Liver (tissue), 7 donors: ENCODE measurements at regions not wholly inside any gene's neighbourhood (a gene's known extent, or its start where the extent isn't known, plus 50 kb on each side); places are given as distances from the start of the nearest gene placed in this dataset.

Source experiments
- DNase-seq: peaks from one replicate; pipeline ENCODE4 v3.0.0-alpha.2; 2017; ENCODE audit warnings: low spot score
- H3K27ac ChIP-seq, 2 donors: one replicate each; pipeline ENCODE4 v1.7.0; 2013; ENCODE audit warnings: inconsistent platforms in 2 of 2, low read length in 2 of 2, control low read depth in 1 of 2, low read depth in 1 of 2, mild to moderate bottlenecking in 1 of 2
- H3K27me3 ChIP-seq, 4 donors: one replicate each; pipeline versions ENCODE4 v1.6.1 to v1.7.0; 2013; ENCODE audit warnings: low read length in 3 of 4, inconsistent platforms in 1 of 4, mild to moderate bottlenecking in 1 of 4, moderate library complexity in 1 of 4; ENCODE audit not compliant: control insufficient read depth in 4 of 4, insufficient read depth in 4 of 4
- H3K36me3 ChIP-seq, 4 donors: one replicate each; pipeline versions ENCODE4 v1.6.1 to v1.7.0; 2013; ENCODE audit warnings: low read length in 3 of 4, mild to moderate bottlenecking in 3 of 4, low read depth in 1 of 4, moderate library complexity in 1 of 4; ENCODE audit not compliant: control insufficient read depth in 4 of 4, insufficient read depth in 3 of 4
- H3K4me1 ChIP-seq, 4 donors: one replicate each; pipeline versions ENCODE4 v1.6.1 to v1.7.0; 2013; ENCODE audit warnings: low read length in 3 of 4, mild to moderate bottlenecking in 3 of 4, moderate library complexity in 1 of 4; ENCODE audit not compliant: control insufficient read depth in 4 of 4, insufficient read depth in 4 of 4
- H3K4me3 ChIP-seq, 3 donors: one replicate each; pipeline versions ENCODE4 v1.6.1 to v1.7.0; 2013; ENCODE audit warnings: low read length in 3 of 3, control low read depth in 1 of 3, low read depth in 1 of 3, mild to moderate bottlenecking in 1 of 3
- H3K9ac ChIP-seq, 2 donors: one replicate each; pipeline ENCODE4 v1.7.0; 2013; ENCODE audit warnings: low read length in 2 of 2, mild to moderate bottlenecking in 2 of 2, moderate library complexity in 2 of 2, control low read depth in 1 of 2, low read depth in 1 of 2
- H3K9me3 ChIP-seq, 4 donors: one replicate each; pipeline versions ENCODE4 v1.6.1 to v1.7.0; 2013; ENCODE audit warnings: low read length in 3 of 4; ENCODE audit not compliant: control insufficient read depth in 4 of 4
- FOXA1 ChIP-seq: IDR thresholded peaks from 2 replicates; pipeline ENCODE4 v1.6.1; 2016; ENCODE audit warnings: antibody characterized with exemption
- FOXA2 ChIP-seq: IDR thresholded peaks from 2 replicates; pipeline ENCODE4 v1.6.1; 2016; ENCODE audit warnings: antibody characterized with exemption
- HNF4A ChIP-seq, 2 donors: conservative IDR thresholded peaks; 2 replicates each; pipeline ENCODE4 v1.6.1; 2016; ENCODE audit warnings: antibody characterized with exemption in 2 of 2, mild to moderate bottlenecking in 2 of 2
- JUND ChIP-seq, 2 donors: IDR thresholded peaks; 2 replicates each; pipeline ENCODE4 v1.6.1; 2016; ENCODE audit warnings: antibody characterized with exemption in 2 of 2
- MAX ChIP-seq: IDR thresholded peaks from 2 replicates; pipeline ENCODE4 v1.6.1; 2016; ENCODE audit warnings: antibody characterized with exemption
- NR2F2 ChIP-seq: IDR thresholded peaks from 2 replicates; pipeline ENCODE4 v1.6.1; 2016; ENCODE audit warnings: antibody characterized with exemption
- SP1 ChIP-seq: IDR thresholded peaks from 2 replicates; pipeline ENCODE4 v1.6.1; 2018; ENCODE audit warnings: antibody characterized with exemption, mild to moderate bottlenecking
- TAF1 ChIP-seq: conservative IDR thresholded peaks from 2 replicates; pipeline ENCODE4 v1.6.1; 2016; ENCODE audit warnings: antibody characterized with exemption, mild to moderate bottlenecking
- WGBS: extraction: QIAGEN DNeasy Blood & Tissue Kit; methylation state at CpG from one replicate; pipeline ENCODE4 v1.1.7; 2013; 5-methylcytosine and 5-hydroxymethylcytosine counted together
- TF ChIP-seq, protein P1 (sequence below): IDR thresholded peaks from 2 replicates; pipeline ENCODE4 v1.6.1; 2016; ENCODE audit warnings: antibody characterized with exemption
- donor health status: healthy.
- donor health status: healthy.
- donor health status: healthy.
- donor health status: healthy.

GRCh38 chr15:31522028-31522427, 195.4 kb downstream of the KLF13 start:
- H3K9ac ChIP-seq, result no peak overlapping the region
- no peak overlapping the region for H3K4me3 ChIP-seq
- WGBS, result 83% methylated on average over 4 of the region's 4 CpGs
- no peaks in the 10 kb centered on the region for H3K36me3 ChIP-seq
- peaks cover 0 to 11% (median 5%) of the 10 kb centered on the region in 4 donors for H3K4me1 ChIP-seq
- H3K9me3 ChIP-seq, result no peaks in the 10 kb centered on the region
- no peaks in the 10 kb centered on the region for H3K27me3 ChIP-seq
- H3K27ac ChIP-seq, result no peak overlapping the region
- DNase-seq, result peak; percentile 25
- no peak for TF ChIP-seq FOXA1

DNA sequence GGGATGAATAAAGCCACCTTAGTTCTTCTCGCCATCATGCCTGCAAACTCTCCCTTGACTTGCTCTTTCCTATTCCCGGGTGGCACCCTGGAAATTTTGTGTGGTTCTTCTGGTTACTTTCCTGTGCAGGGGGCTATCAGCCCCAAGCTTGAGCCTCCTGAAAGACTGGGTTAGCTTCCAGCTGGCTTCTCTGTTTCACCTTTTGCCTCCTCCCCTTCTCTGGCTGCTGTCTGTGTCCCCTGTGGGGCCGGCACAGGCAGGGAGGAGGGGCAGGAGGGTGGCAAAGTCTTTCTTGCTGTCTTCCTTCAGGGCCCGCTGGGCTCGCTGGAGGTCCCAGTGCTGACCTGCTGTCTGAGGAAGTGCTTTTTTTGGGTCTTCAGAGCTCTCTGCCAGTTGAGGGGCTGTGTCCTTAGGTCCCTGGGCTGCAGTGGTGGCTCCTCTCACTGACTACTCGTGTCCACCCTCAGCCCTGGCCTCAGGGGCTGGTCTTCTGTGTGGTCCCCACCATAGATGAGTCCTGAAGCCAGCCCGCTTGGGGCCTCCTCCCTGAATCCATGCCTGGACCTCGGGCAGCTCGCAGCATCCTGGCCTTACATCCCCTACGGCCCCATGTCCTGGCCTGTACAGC, 196.5 kb downstream of the KLF13 start:
- no peaks in the 10 kb centered on the region for H3K36me3 ChIP-seq
- DNase-seq, result peak; percentile 32
- WGBS, result 92% methylated on average over 10 of the region's 10 CpGs
- no peak overlapping the region for H3K9ac ChIP-seq
- no peaks in the 10 kb centered on the region for H3K9me3 ChIP-seq
- H3K27me3 ChIP-seq, result no peaks in the 10 kb centered on the region
- no peak overlapping the region for H3K27ac ChIP-seq
- no peak overlapping the region for H3K4me3 ChIP-seq
- peaks cover 0 to 5% (median under 1%) of the 10 kb centered on the region in 4 donors for H3K4me1 ChIP-seq
- TF ChIP-seq HNF4A (conservative IDR thresholded peaks at IDR 0.05) (no peak), JUND (IDR thresholded peaks at IDR 0.05) (no peak)
- TF ChIP-seq, protein P1, sequence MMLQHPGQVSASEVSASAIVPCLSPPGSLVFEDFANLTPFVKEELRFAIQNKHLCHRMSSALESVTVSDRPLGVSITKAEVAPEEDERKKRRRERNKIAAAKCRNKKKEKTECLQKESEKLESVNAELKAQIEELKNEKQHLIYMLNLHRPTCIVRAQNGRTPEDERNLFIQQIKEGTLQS, result no peak

GRCh38 chr15:31523655-31524049, 197.0 kb downstream of the KLF13 start:
- TF ChIP-seq FOXA1, result no peak
- TF ChIP-seq NR2F2, result no peak
- TF ChIP-seq HNF4A (conservative IDR thresholded peaks at IDR 0.05), result no peak
- Histone ChIP-seq H3K9ac (no peak overlapping the region), H3K27ac (no peak overlapping the region), H3K36me3 (no peaks in the 10 kb centered on the region), H3K4me3 (no peak overlapping the region), H3K4me1 (peaks cover 0 to 3% (median 0%) of the 10 kb centered on the region in 4 donors), H3K9me3 (no peaks in the 10 kb centered on the region), H3K27me3 (no peaks in the 10 kb centered on the region)
- 88% methylated on average over 5 of the region's 5 CpGs for WGBS
- DNase-seq, result peak; percentile 30

- H3K9ac ChIP-seq, result no peak overlapping the region
Observed at GRCh38 chr15:31525185-31525695, 198.6 kb downstream of the KLF13 start.

More at GRCh38 chr15:31525185-31525695, 198.6 kb downstream of the KLF13 start:
- H3K4me1 ChIP-seq, result no peaks in the 10 kb centered on the region
- no peaks in the 10 kb centered on the region for H3K9me3 ChIP-seq
- H3K27ac ChIP-seq, result no peak overlapping the region
- no peaks in the 10 kb centered on the region for H3K36me3 ChIP-seq
- H3K4me3 ChIP-seq, result no peak overlapping the region
- H3K27me3 ChIP-seq, result no peaks in the 10 kb centered on the region
- no peak for TF ChIP-seq MAX
- no peak for TF ChIP-seq SP1
- TF ChIP-seq FOXA1, result no peak
- TF ChIP-seq FOXA2, result no peak
- TF ChIP-seq JUND (IDR thresholded peaks at IDR 0.05), result no peak
- no peak for TF ChIP-seq TAF1
- TF ChIP-seq, protein P1, result no peak
- 94% methylated on average over 8 of the region's 8 CpGs for WGBS
- no peak for DNase-seq
